Activated CD4-positive, alpha-beta T cell treated with anti-CD3 and anti-CD28 coated beads, Interleukin-2, amount 10 ng/mL, durations not matched to agents 7 days and 5 days (primary cell): ENCODE measurements at regions not wholly inside any gene's neighbourhood (a gene's known extent, or its start where the extent isn't known, plus 50 kb on each side); places are given as distances from the start of the nearest gene placed in this dataset.

Experiments used
- CTCF ChIA-PET: fragments of 350-600 bp; sonication (Branson Sonifier 250); formaldehyde crosslinking; loops from one replicate; lab custom pipeline; 2021; ENCODE audit warnings: antibody characterized with exemption; lab: Charles Lee
- POLR2A ChIA-PET: fragments of 350-600 bp; sonication (Branson Sonifier 250); formaldehyde crosslinking; loops from one replicate; lab custom pipeline; 2021; ENCODE audit warnings: antibody characterized with exemption; lab: Charles Lee
- DNase-seq: peaks from one replicate; pipeline ENCODE4 v3.0.0-alpha.2; 2020
- H3K27ac Mint-ChIP-seq: one replicate; pipeline ENCODE4 v1.8.0; 2021; ENCODE audit warnings: mild to moderate bottlenecking, moderate library complexity, mixed read lengths
- H3K27me3 Mint-ChIP-seq: one replicate; pipeline ENCODE4 v1.8.0; 2021; ENCODE audit warnings: mixed read lengths
- H3K36me3 Mint-ChIP-seq: one replicate; pipeline ENCODE4 v1.8.0; 2021; ENCODE audit warnings: low read depth, mixed read lengths
- H3K4me1 Mint-ChIP-seq: one replicate; pipeline ENCODE4 v1.8.0; 2021; ENCODE audit warnings: mixed read lengths
- H3K4me3 Mint-ChIP-seq: one replicate; pipeline ENCODE4 v1.8.0; 2021; ENCODE audit warnings: mild to moderate bottlenecking, moderate library complexity, mixed read lengths
- H3K9me3 Mint-ChIP-seq: one replicate; pipeline ENCODE4 v1.8.0; 2021; ENCODE audit warnings: mixed read lengths

DNA sequence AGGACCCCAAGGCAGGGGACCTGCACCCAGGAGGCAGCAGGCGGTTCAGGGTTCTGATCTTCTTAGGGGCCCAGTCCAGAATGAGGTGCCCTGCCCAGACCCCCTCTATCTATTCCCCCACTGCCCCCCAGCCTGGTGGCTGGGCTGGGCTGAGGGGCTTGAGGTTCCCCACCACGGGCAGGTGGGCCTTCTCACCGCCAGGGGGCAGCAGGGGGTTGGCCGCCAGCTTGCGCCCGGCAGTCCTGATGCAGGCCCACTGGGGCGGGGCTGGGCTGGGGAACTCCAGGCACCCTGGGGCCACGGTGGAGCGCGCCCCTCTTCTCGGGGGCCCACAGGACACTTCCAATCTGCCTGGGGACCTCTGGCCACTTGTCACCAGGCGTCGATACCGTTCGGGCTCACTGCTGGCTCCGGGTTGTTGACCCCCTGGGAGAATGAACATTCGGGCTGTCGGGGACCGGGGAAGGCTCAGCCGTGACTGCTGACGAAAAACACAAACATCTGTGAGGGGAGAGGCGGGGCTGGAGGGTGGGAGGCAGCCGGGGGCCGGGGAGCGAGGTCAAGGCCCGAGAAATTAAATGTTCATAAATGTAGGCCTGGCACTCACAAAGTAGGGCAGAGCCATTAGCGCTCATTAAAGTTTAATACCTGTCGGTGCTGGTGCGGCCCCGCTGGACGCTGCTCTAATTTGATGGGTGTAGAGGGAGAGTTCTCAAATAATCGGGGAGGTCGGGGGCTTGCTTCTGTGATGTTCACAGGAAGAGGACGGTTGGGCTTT lies 219.3 kb upstream of the GSE1 start:
- POLR2A ChIA-PET: no interaction called here
- H3K9me3 Mint-ChIP-seq: no peaks in the 10 kb centered on the region
- H3K27me3 Mint-ChIP-seq: no peaks in the 10 kb centered on the region
- H3K36me3 Mint-ChIP-seq: no peaks in the 10 kb centered on the region
- CTCF ChIA-PET: interaction anchor here (0.6 to 0.7 kb wide), 3 partner anchors 20 to 619 kb away, joined by 3 read pairs; no protein-coding TSS in a partner anchor
- no peaks in the 10 kb centered on the region for H3K4me1 Mint-ChIP-seq
- no peak overlapping the region for H3K27ac Mint-ChIP-seq
- no peak overlapping the region for H3K4me3 Mint-ChIP-seq
- peak; percentile 60 for DNase-seq

- no peak overlapping the region for H3K4me3 Mint-ChIP-seq
- CTCF ChIA-PET: no interaction called here
- no peaks in the 10 kb centered on the region for H3K9me3 Mint-ChIP-seq
- H3K36me3 Mint-ChIP-seq: no peaks in the 10 kb centered on the region
- H3K4me1 Mint-ChIP-seq: no peaks in the 10 kb centered on the region
- no peak overlapping the region for H3K27ac Mint-ChIP-seq
- H3K27me3 Mint-ChIP-seq: no peaks in the 10 kb centered on the region
- DNase-seq: no peak
- POLR2A ChIA-PET: no interaction called here
These were observed 218.5 kb upstream of the GSE1 start for GRCh38 chr16:85394456-85395206.

- Mint-ChIP-seq H3K27me3 (no peaks in the 10 kb centered on the region), H3K36me3 (no peaks in the 10 kb centered on the region), H3K27ac (no peak overlapping the region), H3K4me3 (no peak overlapping the region), H3K9me3 (no peaks in the 10 kb centered on the region), H3K4me1 (no peaks in the 10 kb centered on the region)
- CTCF ChIA-PET: no interaction called here
- no peak for DNase-seq
- POLR2A ChIA-PET: no interaction called here
These were observed 217.8 kb upstream of the GSE1 start for GRCh38 chr16:85395207-85395912.

- ChIA-PET POLR2A (no interaction called here), CTCF (no interaction called here)
- DNase-seq: no peak
- Mint-ChIP-seq H3K4me1 (no peaks in the 10 kb centered on the region), H3K4me3 (no peak overlapping the region), H3K27me3 (no peaks in the 10 kb centered on the region), H3K36me3 (no peaks in the 10 kb centered on the region), H3K27ac (no peak overlapping the region), H3K9me3 (no peaks in the 10 kb centered on the region)
These were observed 216.9 kb upstream of the GSE1 start for GRCh38 chr16:85395913-85396878.

DNA sequence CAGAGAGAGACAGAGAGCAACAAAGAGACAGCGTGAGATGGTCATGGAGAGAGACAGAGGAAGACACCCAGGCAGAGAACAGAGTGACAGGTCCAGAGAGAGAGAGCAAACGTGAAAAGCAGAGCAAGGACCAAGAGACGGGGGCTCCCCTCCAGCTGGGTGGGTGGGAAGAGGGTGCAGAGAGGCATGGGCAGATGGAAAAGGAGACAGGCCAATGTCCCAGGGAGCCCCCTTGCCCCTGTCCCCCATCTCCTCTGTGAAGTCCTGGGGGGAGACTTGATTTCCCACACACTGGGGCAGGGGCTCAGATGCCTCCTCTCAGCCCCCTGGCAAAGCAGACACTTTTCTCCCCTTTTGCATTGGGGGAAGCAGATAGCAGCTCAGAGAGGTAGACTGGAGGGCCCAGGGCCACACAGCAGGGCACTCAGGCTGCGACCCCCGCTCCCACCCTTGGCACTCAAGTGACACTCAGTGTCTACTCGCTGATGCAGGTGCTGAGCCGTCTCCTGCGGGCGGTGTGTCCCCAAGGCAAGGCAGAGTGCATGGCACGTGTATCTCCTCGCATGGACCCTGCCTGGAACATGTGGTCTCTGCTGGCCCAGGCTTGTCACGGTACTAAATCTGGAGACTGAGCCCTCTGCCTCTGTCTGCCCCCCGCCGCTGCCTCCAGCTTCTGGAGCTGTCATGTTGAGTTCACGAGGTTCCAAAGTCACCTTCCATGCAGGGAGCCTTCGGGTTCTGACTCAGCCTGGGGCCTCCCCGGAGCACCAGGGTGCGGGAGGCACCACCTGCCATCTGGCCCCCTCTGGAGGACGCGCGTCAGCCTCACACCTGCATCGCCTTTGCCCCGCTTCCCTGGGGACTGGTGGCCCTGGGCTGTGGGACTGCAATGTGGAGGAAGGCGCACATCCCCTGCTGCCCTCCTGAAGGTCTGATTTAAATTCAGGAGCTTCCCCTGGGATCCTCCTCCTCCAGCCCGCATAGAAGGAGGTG lies 215.9 kb upstream of the GSE1 start:
- ChIA-PET POLR2A (no interaction called here), CTCF (interaction anchor here (0.6 to 0.9 kb wide), 2 partner anchors 19 to 375 kb away, joined by 3 read pairs; no protein-coding TSS in a partner anchor)
- Mint-ChIP-seq H3K36me3 (no peaks in the 10 kb centered on the region), H3K27ac (no peak overlapping the region), H3K27me3 (no peaks in the 10 kb centered on the region), H3K4me3 (no peak overlapping the region), H3K9me3 (no peaks in the 10 kb centered on the region), H3K4me1 (no peaks in the 10 kb centered on the region)
- no peak for DNase-seq

DNA sequence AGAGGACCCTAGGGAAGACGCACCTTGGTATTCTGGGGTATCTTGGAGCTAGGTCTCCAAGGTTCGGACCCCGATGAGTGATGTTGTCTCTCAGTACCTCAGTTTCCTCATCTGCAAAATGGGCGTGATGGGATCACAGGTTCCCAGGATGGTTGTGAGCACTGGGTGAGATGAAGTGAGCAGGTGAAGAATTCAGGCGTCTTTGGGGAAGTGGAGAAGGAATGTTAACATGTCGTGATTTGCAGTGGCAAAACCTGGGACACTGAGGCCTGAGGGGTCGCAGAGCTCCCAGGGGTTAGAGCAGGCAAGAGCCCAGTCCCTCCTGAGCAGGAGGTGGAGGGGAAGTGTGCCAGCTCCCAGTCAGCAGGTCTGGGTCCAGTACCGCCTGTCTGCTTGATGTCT lies 215.1 kb upstream of the GSE1 start:
- Mint-ChIP-seq H3K36me3 (no peaks in the 10 kb centered on the region), H3K9me3 (no peaks in the 10 kb centered on the region), H3K4me3 (no peak overlapping the region), H3K27ac (no peak overlapping the region), H3K27me3 (no peaks in the 10 kb centered on the region), H3K4me1 (no peaks in the 10 kb centered on the region)
- DNase-seq: no peak
- POLR2A ChIA-PET: no interaction called here
- CTCF ChIA-PET: interaction anchor here (0.9 kb wide), 1 partner anchor 18 kb away, joined by 3 read pairs; no protein-coding TSS in a partner anchor

DNA sequence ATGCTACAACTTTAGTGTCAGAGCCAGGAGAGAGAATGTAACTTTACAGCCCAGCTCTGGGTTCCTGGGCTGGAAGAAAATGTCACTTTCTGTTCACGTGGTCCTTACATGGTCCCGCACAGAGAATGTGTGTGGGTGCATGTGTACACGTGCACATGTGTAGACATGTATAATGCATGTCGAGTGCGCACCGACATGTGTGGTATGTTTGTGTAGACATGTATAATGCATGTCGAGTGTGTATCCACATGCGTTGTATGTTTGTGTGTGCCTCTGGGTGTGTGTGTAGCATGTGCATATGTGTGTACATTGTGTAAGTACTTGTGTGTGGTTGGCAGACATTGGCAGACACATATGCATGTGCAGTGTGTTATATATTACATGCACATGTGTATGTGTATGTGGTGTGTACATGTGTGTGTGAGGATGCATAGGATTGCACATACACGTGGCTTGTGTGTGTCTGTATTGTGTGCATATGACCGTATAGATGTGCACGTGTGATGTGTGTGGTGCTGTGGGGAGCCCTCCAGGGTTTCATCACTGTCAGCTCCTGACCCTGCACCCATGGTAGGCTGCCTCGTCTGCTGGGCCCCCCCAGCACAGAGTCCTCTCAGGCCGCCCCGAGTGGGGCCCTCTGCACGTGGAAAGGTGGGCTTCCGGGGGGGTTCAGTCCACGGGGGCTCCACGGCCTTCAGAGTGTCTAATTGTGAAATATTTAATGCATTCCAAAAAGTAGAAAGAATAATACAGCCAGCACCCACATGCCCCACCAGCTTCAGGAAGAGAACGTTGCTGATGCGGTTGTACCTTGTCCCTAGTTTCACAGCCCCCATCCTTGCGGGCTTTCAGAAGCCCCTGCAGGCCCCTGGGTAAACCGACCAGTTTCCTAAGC lies 214.2 kb upstream of the GSE1 start:
- no peaks in the 10 kb centered on the region for H3K27me3 Mint-ChIP-seq
- H3K4me3 Mint-ChIP-seq: no peak overlapping the region
- no peaks in the 10 kb centered on the region for H3K9me3 Mint-ChIP-seq
- POLR2A ChIA-PET: no interaction called here
- no peak overlapping the region for H3K27ac Mint-ChIP-seq
- no peak for DNase-seq
- H3K36me3 Mint-ChIP-seq: no peaks in the 10 kb centered on the region
- no peaks in the 10 kb centered on the region for H3K4me1 Mint-ChIP-seq
- CTCF ChIA-PET: no interaction called here

DNA sequence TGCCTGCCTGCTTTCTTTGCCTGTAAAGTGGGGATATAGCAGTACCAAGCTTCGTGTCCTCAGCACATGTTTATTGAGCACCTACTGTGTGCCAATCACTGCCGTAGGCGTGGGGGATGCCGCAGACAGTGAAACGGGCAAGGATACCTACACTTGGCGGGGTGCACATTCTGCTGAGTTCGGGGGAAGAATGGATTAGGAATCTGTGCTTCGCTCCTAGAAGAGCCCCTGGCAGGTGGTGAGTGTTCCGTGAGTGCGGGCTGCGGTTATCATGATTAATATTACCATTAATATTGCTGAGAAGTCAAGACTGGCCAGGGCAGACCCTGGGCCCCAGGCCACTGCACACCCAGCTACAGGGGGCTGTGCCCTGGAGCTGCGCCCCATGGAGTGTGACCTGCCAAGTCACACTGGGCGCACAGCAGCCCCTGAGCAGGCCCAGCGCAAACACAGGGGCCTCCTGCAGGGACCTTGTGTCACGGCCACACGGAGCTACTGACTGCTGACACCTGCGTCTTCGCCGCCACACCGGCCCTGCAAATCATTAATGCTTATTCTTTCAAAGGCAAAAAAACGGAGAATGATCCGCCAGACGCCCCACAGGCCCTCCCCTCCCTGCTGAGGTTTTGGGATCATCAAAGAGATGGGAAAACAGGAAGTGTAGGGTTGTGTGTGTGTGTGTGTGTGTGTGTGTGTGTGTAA lies 213.4 kb upstream of the GSE1 start:
- Mint-ChIP-seq H3K4me1 (no peaks in the 10 kb centered on the region), H3K27ac (no peak overlapping the region), H3K4me3 (no peak overlapping the region), H3K27me3 (no peaks in the 10 kb centered on the region), H3K36me3 (no peaks in the 10 kb centered on the region), H3K9me3 (no peaks in the 10 kb centered on the region)
- DNase-seq: no peak
- ChIA-PET CTCF (no interaction called here), POLR2A (no interaction called here)

GRCh38 chr16:85400305-85401205 lies 212.6 kb upstream of the GSE1 start:
- H3K9me3 Mint-ChIP-seq: no peaks in the 10 kb centered on the region

More at GRCh38 chr16:85400305-85401205, 212.6 kb upstream of the GSE1 start:
- Mint-ChIP-seq H3K36me3 (no peaks in the 10 kb centered on the region), H3K4me3 (no peak overlapping the region), H3K4me1 (no peaks in the 10 kb centered on the region), H3K27me3 (no peaks in the 10 kb centered on the region), H3K27ac (no peak overlapping the region)
- ChIA-PET POLR2A (no interaction called here), CTCF (no interaction called here)
- DNase-seq: no peak
